Progenitor cell of endocrine pancreas (in vitro differentiated cells): ENCODE measurements at regions not wholly inside any gene's neighbourhood (a gene's known extent, or its start where the extent isn't known, plus 50 kb on each side); places are given as distances from the start of the nearest gene placed in this dataset.
A peak's percentile ranks its signal among the peaks of the same experiment; 100 is the strongest.

Experiments
- DNase-seq: peaks from one replicate; pipeline ENCODE4 v3.0.0; 2021; ENCODE audit warnings: low spot score; ENCODE audit not compliant: unreplicated experiment
- H3K27ac Mint-ChIP-seq: 2 replicates; pipeline ENCODE4 v1.8.0; 2021; ENCODE audit warnings: mild to moderate bottlenecking, moderate library complexity, mixed read lengths
- H3K27me3 Mint-ChIP-seq: 2 replicates; pipeline ENCODE4 v1.8.0; 2021; ENCODE audit warnings: mixed read lengths
- H3K36me3 Mint-ChIP-seq: 2 replicates; pipeline ENCODE4 v1.8.0; 2022; ENCODE audit warnings: mixed read lengths; ENCODE audit not compliant: insufficient read depth
- H3K4me1 Mint-ChIP-seq: 2 replicates; pipeline ENCODE4 v1.8.0; 2021; ENCODE audit warnings: low read depth, mixed read lengths
- H3K4me3 Mint-ChIP-seq: 2 replicates; pipeline ENCODE4 v1.8.0; 2021; ENCODE audit warnings: low read depth, mild to moderate bottlenecking, moderate library complexity, mixed read lengths
- H3K9me3 Mint-ChIP-seq: 2 replicates; pipeline ENCODE4 v1.8.0; 2021; ENCODE audit warnings: low read depth, mixed read lengths
- CTCF ChIP-seq: fragments of 200-600 bp; sonication (generic); IDR thresholded peaks from one replicate; pipeline ENCODE4 v1.5.0; 2021; ENCODE audit warnings: antibody characterized with exemption, mild to moderate bottlenecking; ENCODE audit not compliant: unreplicated experiment

- H3K4me1 Mint-ChIP-seq, result peaks cover 15% of the 10 kb centered on the region
- H3K36me3 Mint-ChIP-seq, result peaks cover 1% of the 10 kb centered on the region
- no peak overlapping the region for H3K4me3 Mint-ChIP-seq
- H3K9me3 Mint-ChIP-seq, result peaks cover 4% of the 10 kb centered on the region
- H3K27ac Mint-ChIP-seq, result no peak overlapping the region
- DNase-seq, result no peak
- peaks cover 7% of the 10 kb centered on the region for H3K27me3 Mint-ChIP-seq
- TF ChIP-seq CTCF, result no peak
These were observed 182.3 kb downstream of the MBOAT1 start for GRCh38 chr6:20029979-20030378.

GRCh38 chr6:20031342-20031741 lies 180.9 kb downstream of the MBOAT1 start:
- no peak overlapping the region for H3K27ac Mint-ChIP-seq
- peaks cover 4% of the 10 kb centered on the region for H3K9me3 Mint-ChIP-seq
- H3K36me3 Mint-ChIP-seq, result peaks cover 1% of the 10 kb centered on the region
- peaks cover 23% of the 10 kb centered on the region for H3K4me1 Mint-ChIP-seq
- no peak for DNase-seq
- peaks cover 11% of the 10 kb centered on the region for H3K27me3 Mint-ChIP-seq
- TF ChIP-seq CTCF, result no peak
- no peak overlapping the region for H3K4me3 Mint-ChIP-seq

- no peak overlapping the region for H3K4me3 Mint-ChIP-seq
- peak overlapping the region; percentile 50 for H3K27ac Mint-ChIP-seq
- no peak for DNase-seq
- peaks cover 23% of the 10 kb centered on the region for H3K4me1 Mint-ChIP-seq
- H3K36me3 Mint-ChIP-seq, result peaks cover 1% of the 10 kb centered on the region
- peaks cover 16% of the 10 kb centered on the region for H3K27me3 Mint-ChIP-seq
- no peak for TF ChIP-seq CTCF
- peaks cover 4% of the 10 kb centered on the region for H3K9me3 Mint-ChIP-seq
These were observed 178.4 kb downstream of the MBOAT1 start for GRCh38 chr6:20033697-20034407.

- peaks cover 23% of the 10 kb centered on the region for H3K4me1 Mint-ChIP-seq
- no peak for TF ChIP-seq CTCF
- peaks cover 16% of the 10 kb centered on the region for H3K27me3 Mint-ChIP-seq
These were observed 177.9 kb downstream of the MBOAT1 start for GRCh38 chr6:20034408-20034769.

GRCh38 chr6:20036141-20036677 lies 176.1 kb downstream of the MBOAT1 start:
- H3K36me3 Mint-ChIP-seq, result peaks cover 1% of the 10 kb centered on the region
- no peak for DNase-seq
- peaks cover 6% of the 10 kb centered on the region for H3K9me3 Mint-ChIP-seq
- H3K4me1 Mint-ChIP-seq, result peaks cover 23% of the 10 kb centered on the region
- H3K4me3 Mint-ChIP-seq, result no peak overlapping the region
- peaks cover 12% of the 10 kb centered on the region for H3K27me3 Mint-ChIP-seq
- no peak overlapping the region for H3K27ac Mint-ChIP-seq
- no peak for TF ChIP-seq CTCF

More at GRCh38 chr6:20034408-20034769, 177.9 kb downstream of the MBOAT1 start:
- peak overlapping the region; percentile 82 for H3K27ac Mint-ChIP-seq
- peaks cover 1% of the 10 kb centered on the region for H3K36me3 Mint-ChIP-seq
- H3K4me3 Mint-ChIP-seq, result no peak overlapping the region
- no peak for DNase-seq
- peaks cover 4% of the 10 kb centered on the region for H3K9me3 Mint-ChIP-seq
